ENCODE measurements at regions not wholly inside any gene's neighbourhood (a gene's known extent, or its start where the extent isn't known, plus 50 kb on each side); places are given as distances from the start of the nearest gene placed in this dataset.
"Not testable (repeated sequence)": the region's sequence is repeated elsewhere in the genome, so short reads cannot be mapped to it uniquely, and the experiment has no call there.

GRCh38 chr4:98828801-98829200, 100.1 kb downstream of the EIF4E start:
- Histone ChIP-seq H3K27me3 (ENCODE audit: control insufficient read depth, insufficient read depth, low read length) (no peaks in the 10 kb centered on the region), H3K36me3 (replicated peaks; ENCODE audit: control insufficient read depth, insufficient read depth, low read length) (no peaks in the 10 kb centered on the region), H3K4me3 (ENCODE audit: insufficient read depth, low read depth, low read length) (no peak overlapping the region)
- peak; percentile 15 for DNase-seq

- H3K36me3 ChIP-seq (replicated peaks; ENCODE audit: control insufficient read depth, insufficient read depth, low read length) = no peaks in the 10 kb centered on the region
- no peak overlapping the region for H3K4me3 ChIP-seq (ENCODE audit: insufficient read depth, low read depth, low read length)
- no peak for DNase-seq
- H3K27me3 ChIP-seq (ENCODE audit: control insufficient read depth, insufficient read depth, low read length) = no peaks in the 10 kb centered on the region
Observed at GRCh38 chr4:98827661-98828060, 101.3 kb downstream of the EIF4E start.

GRCh38 chr4:98822144-98822543, 106.8 kb downstream of the EIF4E start:
- no peak for DNase-seq
- H3K36me3 ChIP-seq (replicated peaks; ENCODE audit: control insufficient read depth, insufficient read depth, low read length) = no peaks in the 10 kb centered on the region
- H3K4me3 ChIP-seq (ENCODE audit: insufficient read depth, low read depth, low read length) = no peak overlapping the region
- no peaks in the 10 kb centered on the region for H3K27me3 ChIP-seq (ENCODE audit: control insufficient read depth, insufficient read depth, low read length)

DNA sequence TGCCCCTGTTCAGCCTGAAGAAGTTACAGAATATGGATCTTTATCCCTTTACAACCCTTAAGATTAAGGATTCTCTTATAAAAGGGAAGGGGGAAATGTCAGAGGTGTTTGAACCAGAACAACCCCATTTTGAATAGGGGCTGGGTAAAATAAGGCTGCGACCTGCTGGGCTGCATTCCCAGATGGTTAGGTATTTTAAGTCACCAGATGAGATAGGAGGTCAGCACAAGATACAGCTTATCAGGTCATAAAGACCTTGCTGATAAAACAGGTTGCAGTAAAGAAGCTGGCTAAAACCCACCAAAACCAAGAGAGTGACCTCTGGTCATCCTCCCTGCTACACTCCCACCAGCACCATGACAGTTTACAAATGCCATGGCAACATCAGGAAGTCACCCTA, 110.8 kb downstream of the EIF4E start:
- not testable (repeated sequence) for H3K4me3 ChIP-seq (ENCODE audit: insufficient read depth, low read depth, low read length); DNase-seq; H3K36me3 ChIP-seq (replicated peaks; ENCODE audit: control insufficient read depth, insufficient read depth, low read length); H3K27me3 ChIP-seq (ENCODE audit: control insufficient read depth, insufficient read depth, low read length)

GRCh38 chr4:98816816-98817215, 112.1 kb downstream of the EIF4E start:
- no peak for DNase-seq
- H3K4me3 ChIP-seq (ENCODE audit: insufficient read depth, low read depth, low read length) = no peak overlapping the region
- H3K36me3 ChIP-seq (replicated peaks; ENCODE audit: control insufficient read depth, insufficient read depth, low read length) = no peaks in the 10 kb centered on the region
- no peaks in the 10 kb centered on the region for H3K27me3 ChIP-seq (ENCODE audit: control insufficient read depth, insufficient read depth, low read length)

DNA sequence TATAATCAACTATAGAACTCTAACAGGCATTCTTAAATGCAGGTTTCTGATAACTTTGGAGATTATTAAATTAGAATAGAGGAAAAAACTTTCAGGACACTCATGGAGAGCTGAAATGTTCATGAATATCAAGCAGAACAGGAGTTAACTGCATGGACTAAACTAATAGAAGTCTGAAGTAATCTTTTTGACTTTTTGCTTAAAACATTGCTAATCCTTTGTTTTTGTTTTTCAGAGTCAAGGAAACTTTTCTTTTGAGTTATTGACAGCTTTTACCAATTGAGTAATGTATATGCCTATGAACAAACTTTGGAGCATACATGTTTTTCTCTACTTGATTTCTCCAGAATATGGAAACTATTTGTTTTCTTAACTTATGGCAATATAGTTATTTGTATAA, 112.5 kb downstream of the EIF4E start:
- no peak for DNase-seq

DNA sequence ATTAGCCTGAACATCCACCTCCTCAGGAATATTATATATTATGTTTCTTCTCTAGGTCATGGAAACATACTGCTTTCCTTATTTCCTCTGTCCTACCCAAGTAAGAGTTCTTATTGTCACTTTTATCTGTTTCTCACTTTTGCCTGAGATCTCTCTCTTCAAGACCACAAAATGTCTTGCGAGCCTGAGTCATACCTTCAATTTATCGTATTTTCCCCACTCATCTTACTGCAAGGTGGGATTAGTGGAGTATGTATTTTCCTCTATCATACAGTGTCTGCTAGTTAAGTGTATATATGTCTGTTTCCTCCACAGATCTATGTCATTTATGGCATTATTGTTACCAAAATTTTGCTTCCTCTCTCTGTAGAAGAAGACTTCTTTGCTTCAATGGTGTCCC, 124.5 kb downstream of the EIF4E start:
- Histone ChIP-seq H3K4me3 (ENCODE audit: insufficient read depth, low read depth, low read length) (no peak overlapping the region), H3K27me3 (ENCODE audit: control insufficient read depth, insufficient read depth, low read length) (no peaks in the 10 kb centered on the region), H3K36me3 (replicated peaks; ENCODE audit: control insufficient read depth, insufficient read depth, low read length) (no peaks in the 10 kb centered on the region)
- no peak for DNase-seq

More for the DNA sequence above, 112.5 kb downstream of the EIF4E start:
- H3K4me3 ChIP-seq (ENCODE audit: insufficient read depth, low read depth, low read length) = no peak overlapping the region
- H3K27me3 ChIP-seq (ENCODE audit: control insufficient read depth, insufficient read depth, low read length) = no peaks in the 10 kb centered on the region
- H3K36me3 ChIP-seq (replicated peaks; ENCODE audit: control insufficient read depth, insufficient read depth, low read length) = no peaks in the 10 kb centered on the region

- DNase-seq = no peak
- Histone ChIP-seq H3K36me3 (replicated peaks; ENCODE audit: control insufficient read depth, insufficient read depth, low read length) (no peaks in the 10 kb centered on the region), H3K4me3 (ENCODE audit: insufficient read depth, low read depth, low read length) (no peak overlapping the region), H3K27me3 (ENCODE audit: control insufficient read depth, insufficient read depth, low read length) (no peaks in the 10 kb centered on the region)
Observed at GRCh38 chr4:98803251-98803650, 125.7 kb downstream of the EIF4E start.

- no peak for DNase-seq
- no peaks in the 10 kb centered on the region for H3K36me3 ChIP-seq (replicated peaks; ENCODE audit: control insufficient read depth, insufficient read depth, low read length)
- no peak overlapping the region for H3K4me3 ChIP-seq (ENCODE audit: insufficient read depth, low read depth, low read length)
- H3K27me3 ChIP-seq (ENCODE audit: control insufficient read depth, insufficient read depth, low read length) = no peaks in the 10 kb centered on the region
Observed at GRCh38 chr4:98802770-98803198, 126.1 kb downstream of the EIF4E start.

GRCh38 chr4:98801259-98801725, 127.6 kb downstream of the EIF4E start:
- H3K36me3 ChIP-seq (replicated peaks; ENCODE audit: control insufficient read depth, insufficient read depth, low read length) = no peaks in the 10 kb centered on the region
- H3K27me3 ChIP-seq (ENCODE audit: control insufficient read depth, insufficient read depth, low read length) = no peaks in the 10 kb centered on the region
- no peak for DNase-seq
- no peak overlapping the region for H3K4me3 ChIP-seq (ENCODE audit: insufficient read depth, low read depth, low read length)

DNA sequence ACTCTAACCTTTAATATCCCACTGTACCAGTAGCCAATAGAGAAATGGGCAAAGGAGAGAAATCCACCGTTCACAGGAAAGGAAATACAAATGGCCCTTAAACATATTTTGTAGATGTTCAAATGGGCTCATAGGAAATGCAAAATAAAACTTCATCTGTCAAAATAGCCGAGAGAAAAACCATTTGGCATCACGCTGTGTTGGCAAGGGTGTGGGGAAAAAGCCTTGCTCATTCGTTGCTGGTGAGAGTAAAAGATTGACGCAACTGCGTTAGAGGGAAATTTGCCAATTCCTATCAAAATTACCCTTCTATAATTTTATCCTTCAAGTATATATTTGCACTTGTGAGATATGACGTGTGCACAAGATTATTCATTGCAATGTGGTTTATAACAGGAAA, 131.9 kb downstream of the EIF4E start:
- DNase-seq = no peak
- Histone ChIP-seq H3K36me3 (replicated peaks; ENCODE audit: control insufficient read depth, insufficient read depth, low read length) (no peaks in the 10 kb centered on the region), H3K27me3 (ENCODE audit: control insufficient read depth, insufficient read depth, low read length) (no peaks in the 10 kb centered on the region), H3K4me3 (ENCODE audit: insufficient read depth, low read depth, low read length) (no peak overlapping the region)

DNA sequence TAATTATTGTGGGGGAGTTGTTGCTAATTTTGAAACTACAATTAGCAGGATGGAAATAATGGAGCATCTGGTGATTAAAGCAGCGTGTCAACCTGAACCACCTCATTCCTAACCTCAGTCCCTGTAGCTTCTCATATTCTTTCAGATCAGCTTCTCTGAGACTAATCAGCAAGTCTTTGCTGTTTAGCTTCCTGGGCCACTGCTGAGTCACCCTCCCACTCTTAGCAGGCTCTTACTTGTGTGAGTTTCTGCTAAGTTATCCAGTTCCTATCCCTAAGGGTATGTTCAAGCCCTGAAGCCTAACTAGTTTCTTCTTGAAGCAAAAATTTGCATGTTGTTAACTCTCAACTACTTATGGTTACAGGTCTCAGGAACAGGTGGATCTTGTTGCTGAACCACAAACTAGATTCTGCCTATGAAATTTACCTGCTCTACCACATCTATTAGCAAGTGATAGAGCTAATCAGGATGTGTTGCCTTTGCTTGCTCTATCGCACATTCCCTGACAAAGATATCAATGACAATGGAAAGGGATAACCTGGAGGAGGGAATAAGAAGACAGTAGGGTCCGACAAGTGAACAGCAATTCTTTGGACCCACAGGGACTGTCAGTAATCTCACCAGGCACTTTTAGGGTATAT, 134.2 kb downstream of the EIF4E start:
- no peak overlapping the region for H3K4me3 ChIP-seq (ENCODE audit: insufficient read depth, low read depth, low read length)
- H3K27me3 ChIP-seq (ENCODE audit: control insufficient read depth, insufficient read depth, low read length) = no peaks in the 10 kb centered on the region
- no peak for DNase-seq
- no peaks in the 10 kb centered on the region for H3K36me3 ChIP-seq (replicated peaks; ENCODE audit: control insufficient read depth, insufficient read depth, low read length)

- no peaks in the 10 kb centered on the region for H3K36me3 ChIP-seq (replicated peaks; ENCODE audit: control insufficient read depth, insufficient read depth, low read length)
- H3K4me3 ChIP-seq (ENCODE audit: insufficient read depth, low read depth, low read length) = no peak overlapping the region
- no peak for DNase-seq
- no peaks in the 10 kb centered on the region for H3K27me3 ChIP-seq (ENCODE audit: control insufficient read depth, insufficient read depth, low read length)
Observed at GRCh38 chr4:98793658-98794057, 135.2 kb upstream of the TSPAN5 start.

- no peak for DNase-seq
- Histone ChIP-seq H3K4me3 (ENCODE audit: insufficient read depth, low read depth, low read length) (no peak overlapping the region), H3K36me3 (replicated peaks; ENCODE audit: control insufficient read depth, insufficient read depth, low read length) (no peaks in the 10 kb centered on the region), H3K27me3 (ENCODE audit: control insufficient read depth, insufficient read depth, low read length) (no peaks in the 10 kb centered on the region)
Observed at GRCh38 chr4:98786866-98787265, 128.5 kb upstream of the TSPAN5 start.

- no peak overlapping the region for H3K4me3 ChIP-seq (ENCODE audit: insufficient read depth, low read depth, low read length)
- H3K27me3 ChIP-seq (ENCODE audit: control insufficient read depth, insufficient read depth, low read length) = no peaks in the 10 kb centered on the region
- no peaks in the 10 kb centered on the region for H3K36me3 ChIP-seq (replicated peaks; ENCODE audit: control insufficient read depth, insufficient read depth, low read length)
- no peak for DNase-seq
Observed at GRCh38 chr4:98784947-98785706, 126.7 kb upstream of the TSPAN5 start.
